ENCODE measurements at regions not wholly inside any gene's neighbourhood (a gene's known extent, or its start where the extent isn't known, plus 50 kb on each side); places are given as distances from the start of the nearest gene placed in this dataset.
"Not testable (repeated sequence)": the region's sequence is repeated elsewhere in the genome, so short reads cannot be mapped to it uniquely, and the experiment has no call there.

GRCh38 chr6:23828861-23829260 is 297.2 kb upstream of the NRSN1 start:
- Mint-ChIP-seq H3K4me3 (no peak overlapping the region), H3K27me3 (ENCODE audit: low read depth) (no peaks in the 10 kb centered on the region), H3K4me1 (ENCODE audit: low read depth) (no peaks in the 10 kb centered on the region), H3K9me3 (peaks cover 6% of the 10 kb centered on the region in 2 donors), H3K36me3 (ENCODE audit: insufficient read depth in 2 of 2) (peaks cover 1 to 2% of the 10 kb centered on the region in 2 donors), H3K27ac (no peak overlapping the region)
- DNase-seq (no peak), ATAC-seq (replicated peaks in 1 of 2) (no peak)

- Mint-ChIP-seq H3K27ac (no peak overlapping the region), H3K4me3 (no peak overlapping the region), H3K36me3 (ENCODE audit: insufficient read depth in 2 of 2) (no peaks in the 10 kb centered on the region), H3K4me1 (ENCODE audit: low read depth) (no peaks in the 10 kb centered on the region), H3K9me3 (no peaks in the 10 kb centered on the region), H3K27me3 (ENCODE audit: low read depth) (no peaks in the 10 kb centered on the region)
- DNase-seq: no peak
- ATAC-seq (replicated peaks in 1 of 2): no peak
Measured at GRCh38 chr6:23841116-23841515, 284.9 kb upstream of the NRSN1 start.

- H3K4me3 Mint-ChIP-seq: no peak overlapping the region
- no peaks in the 10 kb centered on the region for H3K36me3 Mint-ChIP-seq (ENCODE audit: insufficient read depth in 2 of 2)
- no peaks in the 10 kb centered on the region for H3K9me3 Mint-ChIP-seq
- no peaks in the 10 kb centered on the region for H3K27me3 Mint-ChIP-seq (ENCODE audit: low read depth)
- H3K27ac Mint-ChIP-seq: no peak overlapping the region
- DNase-seq (no peak), ATAC-seq (replicated peaks in 1 of 2) (no peak)
- H3K4me1 Mint-ChIP-seq (ENCODE audit: low read depth): no peaks in the 10 kb centered on the region
Measured at GRCh38 chr6:23842760-23843159, 283.3 kb upstream of the NRSN1 start.

- no peak for ATAC-seq (replicated peaks in 1 of 2)
- Mint-ChIP-seq H3K27ac (no peak overlapping the region), H3K4me3 (no peak overlapping the region), H3K36me3 (ENCODE audit: insufficient read depth in 2 of 2) (no peaks in the 10 kb centered on the region), H3K4me1 (ENCODE audit: low read depth) (no peaks in the 10 kb centered on the region), H3K27me3 (ENCODE audit: low read depth) (no peaks in the 10 kb centered on the region), H3K9me3 (peaks cover 0 to 3% of the 10 kb centered on the region in 2 donors)
- no peak for DNase-seq
Measured at GRCh38 chr6:23851522-23851921, 274.5 kb upstream of the NRSN1 start.

- not testable (repeated sequence) for H3K9me3 Mint-ChIP-seq; H3K27ac Mint-ChIP-seq; ATAC-seq (replicated peaks in 1 of 2); H3K27me3 Mint-ChIP-seq (ENCODE audit: low read depth); DNase-seq; H3K4me1 Mint-ChIP-seq (ENCODE audit: low read depth); H3K4me3 Mint-ChIP-seq; H3K36me3 Mint-ChIP-seq (ENCODE audit: insufficient read depth in 2 of 2)
Measured at GRCh38 chr6:23853566-23854133, 272.4 kb upstream of the NRSN1 start.

GRCh38 chr6:23854154-23854553 is 271.9 kb upstream of the NRSN1 start:
- not testable (repeated sequence) for H3K4me1 Mint-ChIP-seq (ENCODE audit: low read depth); H3K27ac Mint-ChIP-seq; DNase-seq; ATAC-seq (replicated peaks in 1 of 2); H3K27me3 Mint-ChIP-seq (ENCODE audit: low read depth); H3K4me3 Mint-ChIP-seq; H3K36me3 Mint-ChIP-seq (ENCODE audit: insufficient read depth in 2 of 2); H3K9me3 Mint-ChIP-seq

GRCh38 chr6:23855497-23856116 is 270.4 kb upstream of the NRSN1 start:
- Mint-ChIP-seq H3K9me3 (peaks cover 4 to 8% of the 10 kb centered on the region in 2 donors), H3K4me3 (no peak overlapping the region), H3K36me3 (ENCODE audit: insufficient read depth in 2 of 2) (no peaks in the 10 kb centered on the region), H3K4me1 (ENCODE audit: low read depth) (no peaks in the 10 kb centered on the region), H3K27ac (no peak overlapping the region), H3K27me3 (ENCODE audit: low read depth) (no peaks in the 10 kb centered on the region)
- no peak for DNase-seq
- ATAC-seq (replicated peaks in 1 of 2): no peak

GRCh38 chr6:23870496-23870895 is 255.5 kb upstream of the NRSN1 start:
- no peak overlapping the region for H3K27ac Mint-ChIP-seq
- no peaks in the 10 kb centered on the region for H3K4me1 Mint-ChIP-seq (ENCODE audit: low read depth)
- ATAC-seq (replicated peaks in 1 of 2): no peak
- H3K4me3 Mint-ChIP-seq: no peak overlapping the region
- H3K27me3 Mint-ChIP-seq (ENCODE audit: low read depth): no peaks in the 10 kb centered on the region
- no peak for DNase-seq
- no peaks in the 10 kb centered on the region for H3K9me3 Mint-ChIP-seq
- no peaks in the 10 kb centered on the region for H3K36me3 Mint-ChIP-seq (ENCODE audit: insufficient read depth in 2 of 2)

- no peak overlapping the region for H3K27ac Mint-ChIP-seq
- no peaks in the 10 kb centered on the region for H3K36me3 Mint-ChIP-seq (ENCODE audit: insufficient read depth in 2 of 2)
- H3K9me3 Mint-ChIP-seq: no peaks in the 10 kb centered on the region
- DNase-seq: no peak
- no peak for ATAC-seq (replicated peaks in 1 of 2)
- H3K4me1 Mint-ChIP-seq (ENCODE audit: low read depth): no peaks in the 10 kb centered on the region
- H3K4me3 Mint-ChIP-seq: no peak overlapping the region
- H3K27me3 Mint-ChIP-seq (ENCODE audit: low read depth): no peaks in the 10 kb centered on the region
Measured at GRCh38 chr6:23873161-23873560, 252.9 kb upstream of the NRSN1 start.

GRCh38 chr6:23875006-23875405 is 251.0 kb upstream of the NRSN1 start:
- Mint-ChIP-seq H3K9me3 (no peaks in the 10 kb centered on the region), H3K27me3 (ENCODE audit: low read depth) (no peaks in the 10 kb centered on the region), H3K36me3 (ENCODE audit: insufficient read depth in 2 of 2) (no peaks in the 10 kb centered on the region), H3K27ac (no peak overlapping the region), H3K4me3 (no peak overlapping the region), H3K4me1 (ENCODE audit: low read depth) (no peaks in the 10 kb centered on the region)
- DNase-seq (no peak), ATAC-seq (replicated peaks in 1 of 2) (no peak)

GRCh38 chr6:23879816-23880215 is 246.2 kb upstream of the NRSN1 start:
- no peak for DNase-seq
- H3K9me3 Mint-ChIP-seq: peaks cover 0 to 2% of the 10 kb centered on the region in 2 donors
- H3K4me3 Mint-ChIP-seq: no peak overlapping the region
- no peaks in the 10 kb centered on the region for H3K27me3 Mint-ChIP-seq (ENCODE audit: low read depth)
- no peaks in the 10 kb centered on the region for H3K36me3 Mint-ChIP-seq (ENCODE audit: insufficient read depth in 2 of 2)
- H3K4me1 Mint-ChIP-seq (ENCODE audit: low read depth): no peaks in the 10 kb centered on the region
- ATAC-seq (replicated peaks in 1 of 2): no peak
- H3K27ac Mint-ChIP-seq: no peak overlapping the region

GRCh38 chr6:23890543-23891227 is 235.3 kb upstream of the NRSN1 start:
- ATAC-seq (replicated peaks in 1 of 2) (no peak), DNase-seq (no peak)
- no peak overlapping the region for H3K4me3 Mint-ChIP-seq
- H3K9me3 Mint-ChIP-seq: peaks cover 3 to 4% of the 10 kb centered on the region in 2 donors
- H3K27me3 Mint-ChIP-seq (ENCODE audit: low read depth): no peaks in the 10 kb centered on the region
- no peak overlapping the region for H3K27ac Mint-ChIP-seq
- H3K4me1 Mint-ChIP-seq (ENCODE audit: low read depth): no peaks in the 10 kb centered on the region
- H3K36me3 Mint-ChIP-seq (ENCODE audit: insufficient read depth in 2 of 2): no peaks in the 10 kb centered on the region

GRCh38 chr6:23905133-23905815 is 220.7 kb upstream of the NRSN1 start:
- no peaks in the 10 kb centered on the region for H3K27me3 Mint-ChIP-seq (ENCODE audit: low read depth)
- H3K27ac Mint-ChIP-seq: no peak overlapping the region
- DNase-seq (no peak), ATAC-seq (replicated peaks in 1 of 2) (no peak)
- H3K9me3 Mint-ChIP-seq: peaks cover 4 to 5% of the 10 kb centered on the region in 2 donors
- H3K36me3 Mint-ChIP-seq (ENCODE audit: insufficient read depth in 2 of 2): no peaks in the 10 kb centered on the region
- H3K4me3 Mint-ChIP-seq: no peak overlapping the region
- H3K4me1 Mint-ChIP-seq (ENCODE audit: low read depth): no peaks in the 10 kb centered on the region

Measured in activated T-cell treated with anti-CD3 and anti-CD28 coated beads, Interleukin-2, amount 50 U/mL, for 72 hours (primary cell).